Natural killer cell (primary cell): ENCODE measurements at regions not wholly inside any gene's neighbourhood (a gene's known extent, or its start where the extent isn't known, plus 50 kb on each side); places are given as distances from the start of the nearest gene placed in this dataset.

Experiments used
- ATAC-seq, 3 donors: fragments of 150-1000 bp in 2 of 3; fragments of 200-7000 bp in 1 of 3; cut with Tn5 transposase; 1 replicate in 1 of 3; 2 replicates in 2 of 3; pipeline ENCODE4 v1.10.0; 2021; ENCODE audit warnings: mild to moderate bottlenecking in 2 of 3, moderate library complexity in 2 of 3
- DNase-seq, 2 donors: peaks; one replicate each; pipeline versions ENCODE4 v3.0.0 to v3.0.0-alpha.2; 2013 to 2021; ENCODE audit warnings: mixed read lengths in 1 of 2
- H3K27ac ChIP-seq: one replicate; pipeline ENCODE4 v1.5.1; 2013; ENCODE audit warnings: mild to moderate bottlenecking, low read length
- H3K27me3 ChIP-seq: one replicate; pipeline ENCODE4 v1.6.1; 2013; ENCODE audit warnings: low read length; ENCODE audit not compliant: control insufficient read depth, insufficient read depth
- H3K36me3 ChIP-seq: one replicate; pipeline ENCODE4 v1.6.1; 2013; ENCODE audit warnings: low read length; ENCODE audit not compliant: control insufficient read depth, insufficient read depth
- H3K4me1 ChIP-seq: one replicate; pipeline ENCODE4 v1.6.1; 2013; ENCODE audit warnings: low read length; ENCODE audit not compliant: control insufficient read depth, insufficient read depth
- H3K4me3 ChIP-seq: one replicate; pipeline ENCODE4 v1.5.1; 2013; ENCODE audit warnings: low read length
- H3K9me3 ChIP-seq: one replicate; pipeline ENCODE4 v1.6.1; 2013; ENCODE audit warnings: low read length; ENCODE audit not compliant: control insufficient read depth, insufficient read depth
- H3K27ac Mint-ChIP-seq, 2 donors: one replicate each; pipeline ENCODE4 v1.8.0; 2022; ENCODE audit warnings: mild to moderate bottlenecking in 2 of 2, mixed read lengths in 2 of 2, moderate library complexity in 1 of 2
- H3K27me3 Mint-ChIP-seq, 2 donors: one replicate each; pipeline ENCODE4 v1.8.0; 2022; ENCODE audit warnings: low read depth in 2 of 2, mixed read lengths in 2 of 2
- H3K36me3 Mint-ChIP-seq: one replicate; pipeline ENCODE4 v1.8.0; 2022; ENCODE audit warnings: mixed read lengths
- H3K4me1 Mint-ChIP-seq, 2 donors: one replicate each; pipeline ENCODE4 v1.8.0; 2022; ENCODE audit warnings: mixed read lengths in 2 of 2
- H3K4me3 Mint-ChIP-seq: one replicate; pipeline ENCODE4 v1.8.0; 2022; ENCODE audit warnings: mild to moderate bottlenecking, moderate library complexity, mixed read lengths
- H3K9me3 Mint-ChIP-seq, 2 donors: one replicate each; pipeline ENCODE4 v1.8.0; 2022; ENCODE audit warnings: mixed read lengths in 2 of 2
- CTCF ChIP-seq: fragments of 200-600 bp; IDR thresholded peaks from one replicate; pipeline ENCODE4 v1.8.0; 2022; ENCODE audit warnings: antibody characterized with exemption
- WGBS: methylation state at CpG from one replicate; pipeline ENCODE4 v1.1.7; 2013; ENCODE audit warnings: missing lambda C conversion rate; ENCODE audit not compliant: insufficient coverage; 5-methylcytosine and 5-hydroxymethylcytosine counted together
- intact Hi-C: fragments of 100-400 bp; cut with micrococcal nuclease; formaldehyde crosslinking; loops from one replicate; pipeline ENCODE4 v1.14.2; 2022

DNA sequence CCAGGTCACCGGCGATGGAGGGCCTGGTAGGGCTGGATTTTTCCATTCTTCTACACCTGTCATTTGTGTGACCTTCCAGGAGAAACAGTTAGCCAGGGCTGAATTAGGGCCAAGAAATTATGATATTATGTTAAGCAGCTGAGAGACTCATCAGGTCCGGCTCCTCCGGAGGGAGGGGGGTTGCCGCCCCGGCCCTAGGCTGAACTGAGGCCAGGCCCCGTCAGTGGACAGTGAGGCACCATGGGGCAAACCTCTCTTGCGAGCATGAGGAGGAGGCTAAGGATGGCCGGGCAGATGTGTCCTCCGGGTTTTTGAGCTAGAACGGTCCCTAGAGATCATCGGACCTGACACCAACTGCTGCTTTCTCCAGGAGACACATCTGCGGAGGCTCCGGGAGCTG, 150.1 kb downstream of the SOX11 start:
- no peak overlapping the region for H3K4me3 ChIP-seq
- Mint-ChIP-seq H3K27ac (no peak overlapping the region), H3K4me1 (no peaks in the 10 kb centered on the region), H3K4me3 (no peak overlapping the region), H3K36me3 (no peaks in the 10 kb centered on the region), H3K27me3 (no peaks in the 10 kb centered on the region), H3K9me3 (peaks cover 12 to 13% of the 10 kb centered on the region in 2 donors)
- ATAC-seq (no peak), DNase-seq (no peak)
- H3K9me3 ChIP-seq = no peaks in the 10 kb centered on the region
- H3K36me3 ChIP-seq = no peaks in the 10 kb centered on the region
- no peaks in the 10 kb centered on the region for H3K4me1 ChIP-seq
- WGBS = 93% methylated on average over 14 of the region's 14 CpGs
- no peak overlapping the region for H3K27ac ChIP-seq
- no peak for TF ChIP-seq CTCF
- H3K27me3 ChIP-seq = no peaks in the 10 kb centered on the region
- intact Hi-C loops = no loop called here

DNA sequence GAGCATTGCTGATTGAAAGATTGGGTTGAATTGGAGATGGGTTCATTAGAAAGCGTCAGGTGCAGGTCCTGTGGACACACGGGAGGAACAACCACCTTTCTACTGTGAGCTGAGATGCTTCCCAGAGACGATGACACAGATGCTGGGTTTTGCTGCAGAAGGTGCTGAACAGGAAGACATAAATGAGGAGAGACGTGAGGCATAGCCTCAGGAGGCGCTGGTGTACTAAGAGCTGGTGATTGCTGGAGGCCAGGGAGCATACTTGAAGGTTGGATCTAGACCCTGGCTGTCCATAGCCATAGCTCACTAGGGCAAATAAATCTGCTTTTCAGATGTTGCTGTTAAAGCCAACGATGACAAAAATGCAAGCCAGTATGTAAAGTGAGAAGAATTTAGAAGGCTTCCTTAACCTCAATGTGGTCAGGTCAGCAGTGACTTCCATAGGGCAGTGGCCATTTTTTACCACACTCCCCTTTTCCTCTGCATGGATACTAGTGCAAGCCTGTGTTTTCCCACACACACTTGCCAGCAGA, 153.7 kb downstream of the SOX11 start:
- 69% methylated on average over 6 of the region's 6 CpGs for WGBS
- H3K4me1 ChIP-seq = no peaks in the 10 kb centered on the region
- H3K27ac ChIP-seq = no peak overlapping the region
- intact Hi-C loops = no loop called here
- Mint-ChIP-seq H3K4me3 (no peak overlapping the region), H3K27me3 (no peaks in the 10 kb centered on the region), H3K36me3 (no peaks in the 10 kb centered on the region), H3K4me1 (no peaks in the 10 kb centered on the region), H3K27ac (no peak overlapping the region), H3K9me3 (peaks cover 9 to 12% of the 10 kb centered on the region in 2 donors)
- no peak for TF ChIP-seq CTCF
- H3K9me3 ChIP-seq = no peaks in the 10 kb centered on the region
- no peak overlapping the region for H3K4me3 ChIP-seq
- H3K36me3 ChIP-seq = no peaks in the 10 kb centered on the region
- no peaks in the 10 kb centered on the region for H3K27me3 ChIP-seq
- no peak for DNase-seq
- no peak for ATAC-seq

DNA sequence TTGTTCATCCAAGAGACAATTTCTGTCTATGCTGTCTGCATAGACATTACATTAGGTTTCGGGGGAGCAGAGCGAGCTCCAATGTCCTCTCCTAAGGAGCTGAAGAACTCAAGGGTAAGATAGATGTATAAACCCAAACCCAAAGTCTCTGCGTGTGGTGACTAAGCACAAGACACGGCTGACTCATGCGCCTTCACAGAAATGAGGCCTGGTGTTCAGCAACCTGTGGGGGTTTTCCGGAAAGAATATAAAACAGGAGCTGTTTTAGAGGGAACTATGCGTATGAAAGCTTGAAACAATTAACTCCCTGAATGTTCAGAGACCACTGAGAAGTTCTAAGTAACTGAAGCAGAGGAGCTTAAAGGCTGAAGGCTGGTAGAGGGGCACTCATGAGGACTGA, 154.7 kb downstream of the SOX11 start:
- no peak overlapping the region for H3K4me3 Mint-ChIP-seq
- no peak for DNase-seq
- H3K36me3 ChIP-seq = no peaks in the 10 kb centered on the region
- no peak overlapping the region for H3K27ac ChIP-seq
- no peaks in the 10 kb centered on the region for H3K27me3 ChIP-seq
- H3K36me3 Mint-ChIP-seq = no peaks in the 10 kb centered on the region
- H3K4me1 Mint-ChIP-seq = no peaks in the 10 kb centered on the region
- no peak for TF ChIP-seq CTCF
- no peak overlapping the region for H3K27ac Mint-ChIP-seq
- H3K9me3 Mint-ChIP-seq = peaks cover 10% of the 10 kb centered on the region in 2 donors
- no peak overlapping the region for H3K4me3 ChIP-seq
- no peak for ATAC-seq
- intact Hi-C loops = no loop called here
- H3K27me3 Mint-ChIP-seq = no peaks in the 10 kb centered on the region
- 91% methylated on average over 7 of the region's 7 CpGs for WGBS
- no peaks in the 10 kb centered on the region for H3K4me1 ChIP-seq
- H3K9me3 ChIP-seq = no peaks in the 10 kb centered on the region

- peaks cover 9 to 14% of the 10 kb centered on the region in 2 donors for H3K9me3 Mint-ChIP-seq
- H3K27me3 ChIP-seq = no peaks in the 10 kb centered on the region
- WGBS = 64% methylated on average over 3 of the region's 3 CpGs
- TF ChIP-seq CTCF = no peak
- H3K4me3 ChIP-seq = no peak overlapping the region
- H3K27me3 Mint-ChIP-seq = no peaks in the 10 kb centered on the region
- no peaks in the 10 kb centered on the region for H3K36me3 ChIP-seq
- H3K4me1 ChIP-seq = no peaks in the 10 kb centered on the region
- intact Hi-C loops = no loop called here
- H3K36me3 Mint-ChIP-seq = no peaks in the 10 kb centered on the region
- no peak for DNase-seq
- no peak overlapping the region for H3K27ac ChIP-seq
- H3K27ac Mint-ChIP-seq = no peak overlapping the region
- H3K9me3 ChIP-seq = peaks cover 3% of the 10 kb centered on the region
- no peak for ATAC-seq
- H3K4me1 Mint-ChIP-seq = no peaks in the 10 kb centered on the region
- no peak overlapping the region for H3K4me3 Mint-ChIP-seq
These were observed 157.4 kb downstream of the SOX11 start for GRCh38 chr2:5849562-5849961.
